ENCODE measurements at regions not wholly inside any gene's neighbourhood (a gene's known extent, or its start where the extent isn't known, plus 50 kb on each side); places are given as distances from the start of the nearest gene placed in this dataset.
"Not testable (repeated sequence)": the region's sequence is repeated elsewhere in the genome, so short reads cannot be mapped to it uniquely, and the experiment has no call there.

DNA sequence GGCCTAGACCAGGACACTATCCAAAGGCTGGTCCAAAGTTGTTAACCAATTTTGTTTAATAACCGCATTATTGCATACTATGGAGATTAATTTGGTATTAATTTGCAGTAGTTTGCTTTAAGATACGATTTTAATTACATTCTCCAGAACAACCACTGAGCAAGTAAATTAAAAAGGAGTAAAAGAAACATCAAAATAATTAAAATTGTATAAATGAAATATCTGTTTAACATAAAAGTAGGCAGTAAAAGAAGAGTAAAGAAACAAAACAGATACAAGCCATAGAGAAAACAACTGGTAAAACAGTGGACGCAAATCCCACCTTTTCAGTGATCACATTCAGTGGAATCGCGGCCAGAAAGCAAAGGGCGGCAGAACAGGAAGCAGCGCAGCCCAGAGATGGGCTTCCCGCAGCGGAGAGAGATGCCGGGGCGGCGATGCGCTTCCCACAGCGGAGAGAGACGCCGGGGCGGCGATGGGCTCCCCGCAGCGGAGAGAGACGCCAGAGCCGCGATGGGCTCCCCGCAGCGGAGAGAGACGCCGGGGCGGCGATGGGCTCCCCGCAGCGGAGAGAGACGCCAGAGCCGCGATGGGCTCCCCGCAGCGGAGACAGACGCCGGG, 176.8 kb downstream of the RTP5 start:
- CTCF ChIA-PET, result no interaction called here
- TF ChIP-seq, protein P1, sequence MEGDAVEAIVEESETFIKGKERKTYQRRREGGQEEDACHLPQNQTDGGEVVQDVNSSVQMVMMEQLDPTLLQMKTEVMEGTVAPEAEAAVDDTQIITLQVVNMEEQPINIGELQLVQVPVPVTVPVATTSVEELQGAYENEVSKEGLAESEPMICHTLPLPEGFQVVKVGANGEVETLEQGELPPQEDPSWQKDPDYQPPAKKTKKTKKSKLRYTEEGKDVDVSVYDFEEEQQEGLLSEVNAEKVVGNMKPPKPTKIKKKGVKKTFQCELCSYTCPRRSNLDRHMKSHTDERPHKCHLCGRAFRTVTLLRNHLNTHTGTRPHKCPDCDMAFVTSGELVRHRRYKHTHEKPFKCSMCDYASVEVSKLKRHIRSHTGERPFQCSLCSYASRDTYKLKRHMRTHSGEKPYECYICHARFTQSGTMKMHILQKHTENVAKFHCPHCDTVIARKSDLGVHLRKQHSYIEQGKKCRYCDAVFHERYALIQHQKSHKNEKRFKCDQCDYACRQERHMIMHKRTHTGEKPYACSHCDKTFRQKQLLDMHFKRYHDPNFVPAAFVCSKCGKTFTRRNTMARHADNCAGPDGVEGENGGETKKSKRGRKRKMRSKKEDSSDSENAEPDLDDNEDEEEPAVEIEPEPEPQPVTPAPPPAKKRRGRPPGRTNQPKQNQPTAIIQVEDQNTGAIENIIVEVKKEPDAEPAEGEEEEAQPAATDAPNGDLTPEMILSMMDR (IDR thresholded peaks at IDR 0.05; ENCODE audit: insufficient read depth, low read depth, low read length), result no peak
- H3K36me3 ChIP-seq (ENCODE audit: control insufficient read depth, insufficient read depth, low read length), result no peaks in the 10 kb centered on the region
- no peak for DNase-seq (ENCODE audit: low read depth)
- no peak overlapping the region for H3K4me3 ChIP-seq (ENCODE audit: low read depth, low read length)
- POLR2A ChIA-PET, result no interaction called here
- peaks cover 4% of the 10 kb centered on the region; the same call in 1 of the 2 replicates for H3K27me3 ChIP-seq (ENCODE audit: control insufficient read depth, insufficient read depth, low read length)

DNA sequence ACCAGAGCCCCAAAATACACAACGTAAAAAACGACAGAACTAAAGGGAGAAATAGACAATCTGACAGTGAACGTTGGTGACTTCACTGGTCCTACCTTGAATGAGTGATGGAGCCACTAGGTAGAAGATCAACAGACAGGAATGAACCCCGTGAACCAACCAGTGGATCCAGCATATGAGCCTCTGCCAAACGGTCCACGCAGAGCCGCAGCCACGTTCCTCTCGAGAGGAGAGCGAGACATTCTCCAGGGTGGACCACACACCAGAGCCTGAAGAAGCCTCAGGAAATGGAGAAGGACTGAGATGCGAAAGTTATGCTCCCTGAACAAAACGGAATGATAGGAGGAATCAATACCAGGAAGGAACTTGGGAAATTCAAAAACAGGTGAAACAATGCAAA, 178.4 kb downstream of the RTP5 start:
- ChIA-PET POLR2A (no interaction called here), CTCF (no interaction called here)
- Histone ChIP-seq H3K27me3 (ENCODE audit: control insufficient read depth, insufficient read depth, low read length) (peaks cover 4% of the 10 kb centered on the region), H3K36me3 (ENCODE audit: control insufficient read depth, insufficient read depth, low read length) (no peaks in the 10 kb centered on the region), H3K4me3 (ENCODE audit: low read depth, low read length) (no peak overlapping the region)
- TF ChIP-seq, protein P1 (IDR thresholded peaks at IDR 0.05; ENCODE audit: insufficient read depth, low read depth, low read length), result no peak
- no peak for DNase-seq (ENCODE audit: low read depth)

DNA sequence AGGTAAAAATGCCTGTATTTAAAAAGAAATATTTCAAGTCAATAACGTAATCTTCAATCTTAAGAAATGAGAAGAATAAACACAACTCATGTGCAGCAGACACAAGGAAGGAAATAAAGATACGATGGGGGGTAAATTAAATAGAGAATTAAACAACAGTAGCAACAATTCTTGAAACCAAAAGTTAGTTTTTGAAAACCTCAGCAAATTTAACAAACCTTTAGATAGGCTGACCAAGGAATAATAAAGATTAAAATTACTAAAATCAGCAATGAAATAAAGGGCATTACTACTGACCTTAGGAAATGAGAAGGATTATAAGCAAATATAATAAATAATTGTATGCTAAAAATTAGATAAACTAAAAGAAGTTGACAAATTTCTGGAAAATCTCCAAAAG, 178.9 kb downstream of the RTP5 start:
- TF ChIP-seq, protein P1 (IDR thresholded peaks at IDR 0.05; ENCODE audit: insufficient read depth, low read depth, low read length), result no peak
- no peak for DNase-seq (ENCODE audit: low read depth)
- Histone ChIP-seq H3K36me3 (ENCODE audit: control insufficient read depth, insufficient read depth, low read length) (no peaks in the 10 kb centered on the region), H3K27me3 (ENCODE audit: control insufficient read depth, insufficient read depth, low read length) (peaks cover 5% of the 10 kb centered on the region; the same call in 1 of the 2 replicates), H3K4me3 (ENCODE audit: low read depth, low read length) (no peak overlapping the region)
- CTCF ChIA-PET, result no interaction called here
- POLR2A ChIA-PET, result no interaction called here

DNA sequence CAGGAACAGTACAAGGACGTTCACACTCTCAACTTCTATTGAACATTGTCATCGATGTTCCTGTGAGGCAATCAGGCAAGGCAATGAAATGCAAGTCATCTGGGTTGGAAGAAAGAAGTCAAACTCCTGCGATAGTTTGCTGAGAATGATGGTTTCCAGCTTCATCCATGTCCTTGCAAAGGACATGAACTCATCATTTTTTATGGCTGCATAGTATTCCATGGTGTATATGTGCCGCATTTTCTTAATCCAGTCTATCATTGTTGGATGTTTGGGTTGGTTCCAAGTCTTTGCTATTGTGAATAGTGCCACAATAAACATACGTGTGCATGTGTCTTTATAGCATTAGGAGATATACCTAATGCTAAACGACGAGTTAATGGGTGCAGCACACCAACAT, 180.0 kb downstream of the RTP5 start:
- DNase-seq (ENCODE audit: low read depth); CTCF ChIA-PET; H3K36me3 ChIP-seq (ENCODE audit: control insufficient read depth, insufficient read depth, low read length); POLR2A ChIA-PET; H3K4me3 ChIP-seq (ENCODE audit: low read depth, low read length); H3K27me3 ChIP-seq (ENCODE audit: control insufficient read depth, insufficient read depth, low read length): not testable (repeated sequence)

DNA sequence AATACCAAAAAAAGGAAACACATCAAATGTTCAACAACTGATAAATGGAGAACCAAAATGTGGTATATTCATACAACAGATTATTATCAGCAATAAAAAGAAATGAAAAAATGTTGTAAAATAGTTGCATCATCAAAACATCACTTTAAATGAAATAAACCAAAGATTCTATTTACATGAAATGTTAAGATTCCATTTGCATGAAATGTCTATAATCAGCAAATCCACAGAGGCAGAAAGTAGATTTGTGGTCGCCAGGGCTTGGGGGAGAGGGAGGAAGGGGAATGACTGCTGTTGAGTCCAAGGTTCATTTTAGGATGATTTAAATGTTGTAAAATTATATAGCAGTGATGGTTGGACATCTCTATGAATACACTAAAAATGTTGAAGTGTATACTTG, 181.9 kb downstream of the RTP5 start:
- H3K27me3 ChIP-seq (ENCODE audit: control insufficient read depth, insufficient read depth, low read length), result peaks cover 7% of the 10 kb centered on the region
- CTCF ChIA-PET, result no interaction called here
- no peak for DNase-seq (ENCODE audit: low read depth)
- TF ChIP-seq, protein P1 (IDR thresholded peaks at IDR 0.05; ENCODE audit: insufficient read depth, low read depth, low read length), result no peak
- H3K4me3 ChIP-seq (ENCODE audit: low read depth, low read length), result no peak overlapping the region
- POLR2A ChIA-PET, result no interaction called here
- H3K36me3 ChIP-seq (ENCODE audit: control insufficient read depth, insufficient read depth, low read length), result no peaks in the 10 kb centered on the region

DNA sequence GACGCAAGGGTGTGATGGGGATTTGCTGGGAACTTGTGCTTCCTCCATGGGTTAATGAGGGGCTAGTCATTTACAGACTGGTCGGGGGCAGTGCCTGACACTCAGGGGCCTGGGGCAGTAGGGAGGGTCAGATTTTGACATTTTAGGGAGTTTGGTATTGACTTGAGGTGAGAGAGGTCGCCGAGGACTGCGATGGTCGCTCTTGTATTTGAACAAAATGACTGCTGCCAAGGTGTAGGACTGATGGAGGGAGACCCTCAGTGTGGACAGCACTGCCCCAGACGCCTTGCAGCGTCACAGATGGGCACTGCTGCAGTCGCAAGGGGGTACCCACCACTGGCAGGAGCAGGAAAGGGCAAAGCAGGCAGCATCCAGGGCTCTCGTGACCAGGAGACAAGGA, 182.9 kb downstream of the RTP5 start:
- Histone ChIP-seq H3K4me3 (ENCODE audit: low read depth, low read length) (no peak overlapping the region), H3K36me3 (ENCODE audit: control insufficient read depth, insufficient read depth, low read length) (no peaks in the 10 kb centered on the region), H3K27me3 (ENCODE audit: control insufficient read depth, insufficient read depth, low read length) (peaks cover 12% of the 10 kb centered on the region)
- DNase-seq (ENCODE audit: low read depth), result no peak
- ChIA-PET CTCF (no interaction called here), POLR2A (no interaction called here)
- TF ChIP-seq, protein P1 (IDR thresholded peaks at IDR 0.05; ENCODE audit: insufficient read depth, low read depth, low read length), result no peak

Measured in BJ (cell line).